Body of pancreas (tissue), 4 donors: ENCODE measurements at regions not wholly inside any gene's neighbourhood (a gene's known extent, or its start where the extent isn't known, plus 50 kb on each side); places are given as distances from the start of the nearest gene placed in this dataset.

Experiments
- CTCF ChIP-seq, 7 experiments: fragments of 450-650 bp in 4 of 7; fragments of 200-600 bp in 3 of 7; sonication (generic) in 3 of 7; IDR thresholded peaks; one replicate each; pipeline ENCODE4 v1.5.1; 2016 to 2019; ENCODE audit warnings: antibody characterized with exemption in 7 of 7
- POLR2A ChIP-seq, 3 donors: fragments of 450-650 bp; IDR thresholded peaks; one replicate each; pipeline ENCODE4 v1.6.1; 2016; ENCODE audit warnings: antibody characterized with exemption in 3 of 3, mild to moderate bottlenecking in 2 of 3

GRCh38 chr7:124328774-124329173, 295.9 kb upstream of the TMEM229A start:
- TF ChIP-seq CTCF (IDR thresholded peaks at IDR 0.05): no peak
- TF ChIP-seq POLR2A (IDR thresholded peaks at IDR 0.05): no peak
